Suprapubic skin (tissue), 3 donors: ENCODE measurements at regions not wholly inside any gene's neighbourhood (a gene's known extent, or its start where the extent isn't known, plus 50 kb on each side); places are given as distances from the start of the nearest gene placed in this dataset.

Source experiments
- CTCF ChIP-seq, 2 donors: fragments of 200-600 bp in 1 of 2; fragments of 450-650 bp in 1 of 2; sonication (generic) in 1 of 2; IDR thresholded peaks; one replicate each; pipeline ENCODE4 v1.5.1; 2016 to 2019; ENCODE audit warnings: antibody characterized with exemption in 2 of 2, mild to moderate bottlenecking in 1 of 2, moderate library complexity in 1 of 2
- POLR2A ChIP-seq, 2 donors: fragments of 450-650 bp; IDR thresholded peaks; one replicate each; pipeline ENCODE4 v1.6.1; 2017; ENCODE audit warnings: antibody characterized with exemption in 2 of 2, mild to moderate bottlenecking in 2 of 2, moderate library complexity in 2 of 2

GRCh38 chr2:151120011-151120410 is 141.7 kb downstream of the RBM43 start:
- no peak for TF ChIP-seq CTCF (IDR thresholded peaks at IDR 0.05)
- no peak for TF ChIP-seq POLR2A (IDR thresholded peaks at IDR 0.05)
